CD4-positive, alpha-beta T cell treated with Interleukin-17A for 1 hour (primary cell): ENCODE measurements at regions not wholly inside any gene's neighbourhood (a gene's known extent, or its start where the extent isn't known, plus 50 kb on each side); places are given as distances from the start of the nearest gene placed in this dataset.
A peak's percentile ranks its signal among the peaks of the same experiment; 100 is the strongest.

Experiments used
- DNase-seq: peaks from one replicate; pipeline ENCODE4 v3.0.0-alpha.2; 2020

DNA sequence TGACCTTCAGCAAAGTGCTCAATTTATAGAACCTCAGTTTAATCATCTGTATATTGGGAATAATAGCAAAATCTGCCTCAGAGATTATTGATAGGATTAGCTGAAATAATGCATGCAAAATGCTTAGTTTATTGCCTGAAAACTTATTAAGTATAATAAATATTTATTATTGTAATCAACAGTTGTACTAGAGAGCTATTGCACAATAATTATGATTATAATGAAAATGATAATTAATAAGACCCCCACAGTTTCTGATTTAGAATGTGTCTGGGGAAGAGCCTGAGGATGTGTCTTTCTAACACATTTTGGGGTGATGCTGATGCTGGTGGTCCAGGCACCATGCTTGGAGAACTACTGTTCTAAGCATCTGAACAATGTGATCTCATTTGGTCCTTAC is 419.6 kb downstream of the NPIPA7 start:
- no peak for DNase-seq

DNA sequence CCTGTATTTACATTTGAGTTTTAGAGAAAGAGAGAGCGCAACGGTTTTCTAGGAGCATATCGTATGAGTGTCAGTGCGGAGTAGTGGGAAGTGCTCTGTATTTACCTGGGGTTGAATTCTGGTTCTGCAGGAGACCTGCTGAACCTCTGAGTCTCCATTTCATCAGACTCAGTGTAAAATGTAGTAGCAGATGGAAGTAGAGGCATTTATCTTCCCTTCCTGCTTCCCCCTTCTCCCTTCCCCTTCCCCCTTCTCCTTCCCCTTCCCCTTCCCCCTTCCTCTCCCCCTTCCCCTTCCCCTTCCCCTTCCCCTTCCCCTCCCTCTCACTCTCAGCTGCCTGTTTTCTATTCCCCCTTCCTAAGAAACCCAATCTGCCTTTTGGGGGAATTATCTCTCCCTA is 426.9 kb downstream of the NPIPA7 start:
- no peak for DNase-seq

DNA sequence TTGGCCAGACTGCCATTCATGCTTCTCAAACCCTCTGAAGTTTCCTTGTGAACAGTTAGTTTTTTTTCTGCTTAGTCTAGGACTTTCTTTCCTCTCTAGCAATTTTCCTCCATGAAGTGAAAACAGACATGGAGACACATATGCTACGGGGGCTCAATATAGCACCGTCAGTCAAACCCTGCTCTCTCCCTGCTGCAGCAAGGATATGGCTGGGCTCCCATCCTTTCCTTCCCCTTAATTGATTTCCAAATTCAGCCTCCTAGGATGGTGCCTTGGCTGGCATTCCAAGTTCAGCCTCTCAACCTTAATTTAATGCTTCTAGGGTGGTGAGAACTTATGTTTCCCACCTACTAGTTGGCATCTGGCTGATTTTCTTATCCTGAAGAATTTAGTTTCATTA is 436.7 kb downstream of the NPIPA7 start:
- no peak for DNase-seq

DNA sequence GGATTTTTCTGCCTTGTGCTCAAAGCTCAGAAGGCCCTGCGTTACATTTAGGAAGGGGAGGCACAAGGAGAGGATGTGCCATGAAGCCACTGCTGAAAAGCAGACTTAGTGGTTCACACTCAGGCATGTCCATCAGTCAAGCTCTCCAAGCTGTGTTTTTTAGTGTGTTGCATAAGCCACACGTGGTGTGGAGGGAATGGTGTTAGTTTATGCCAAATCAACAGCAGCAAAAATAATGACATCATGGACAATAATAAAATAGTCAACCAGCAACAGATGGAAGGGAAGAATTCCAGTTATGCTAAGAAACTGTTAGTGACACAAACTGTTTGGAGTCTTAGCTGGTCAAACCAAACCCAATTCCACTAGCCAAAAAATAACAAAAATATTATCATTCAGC is 438.3 kb downstream of the NPIPA7 start:
- DNase-seq = no peak

DNA sequence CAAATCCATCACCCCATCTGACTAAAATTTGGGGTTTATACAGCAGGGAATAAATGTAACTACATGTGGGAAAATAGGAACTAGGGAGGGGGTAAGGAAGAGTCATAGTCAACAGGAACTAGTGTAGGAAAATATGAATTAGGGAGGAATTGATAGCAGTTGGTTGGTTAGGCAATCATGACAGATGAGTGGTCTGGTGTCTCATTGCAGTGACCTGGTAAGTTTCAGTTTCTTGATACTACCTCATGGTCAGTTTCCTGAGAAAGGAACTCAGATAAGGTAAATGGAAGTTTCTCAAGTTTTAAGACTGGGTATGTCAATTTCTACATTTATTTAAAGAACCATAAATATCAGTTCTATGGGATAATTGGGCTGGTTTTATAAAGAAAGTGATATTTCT is 442.3 kb downstream of the NPIPA7 start:
- DNase-seq = no peak

DNA sequence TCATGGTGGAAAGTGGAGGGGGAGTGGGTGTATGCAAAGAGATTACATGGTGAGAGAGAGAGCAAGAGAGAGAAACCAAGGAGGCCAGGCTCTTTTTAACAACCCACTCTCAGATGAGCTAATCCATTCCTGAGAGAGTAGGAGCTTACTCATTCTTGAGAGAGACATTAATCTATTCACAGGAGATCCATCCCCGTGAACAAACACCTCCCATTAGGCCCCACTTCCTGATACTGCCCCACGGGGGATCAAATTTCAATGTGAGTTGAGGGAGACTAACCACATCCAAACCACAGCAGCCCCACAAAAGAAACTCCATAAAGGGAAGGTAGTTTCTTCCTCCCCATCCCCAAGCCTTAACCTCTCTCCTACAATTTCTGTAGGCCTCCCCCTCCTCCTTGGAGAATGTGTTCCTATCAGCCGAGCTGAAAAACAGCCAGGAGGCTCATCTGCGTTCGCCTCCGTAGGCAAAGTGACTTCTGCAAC is 450.0 kb downstream of the NPIPA7 start:
- no peak for DNase-seq

DNA sequence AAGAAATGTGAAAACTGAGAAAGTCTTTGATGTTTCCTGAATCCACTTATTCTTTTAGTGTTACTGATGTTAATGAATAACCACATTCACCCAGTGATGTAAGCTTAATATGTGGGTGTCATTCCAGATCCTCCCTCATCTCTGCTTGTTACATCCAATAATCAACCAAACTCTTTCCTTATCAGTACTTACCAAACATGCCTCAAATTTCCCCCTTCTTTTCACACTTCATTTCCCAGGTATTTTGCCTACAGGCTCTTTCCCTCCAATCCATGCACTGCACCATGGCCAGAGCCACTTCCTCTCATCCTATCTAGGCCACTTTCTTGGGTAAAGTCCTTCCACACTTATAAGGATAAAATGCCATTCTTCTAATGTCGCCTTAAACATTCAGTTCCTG is 451.5 kb downstream of the NPIPA7 start:
- no peak for DNase-seq

DNA sequence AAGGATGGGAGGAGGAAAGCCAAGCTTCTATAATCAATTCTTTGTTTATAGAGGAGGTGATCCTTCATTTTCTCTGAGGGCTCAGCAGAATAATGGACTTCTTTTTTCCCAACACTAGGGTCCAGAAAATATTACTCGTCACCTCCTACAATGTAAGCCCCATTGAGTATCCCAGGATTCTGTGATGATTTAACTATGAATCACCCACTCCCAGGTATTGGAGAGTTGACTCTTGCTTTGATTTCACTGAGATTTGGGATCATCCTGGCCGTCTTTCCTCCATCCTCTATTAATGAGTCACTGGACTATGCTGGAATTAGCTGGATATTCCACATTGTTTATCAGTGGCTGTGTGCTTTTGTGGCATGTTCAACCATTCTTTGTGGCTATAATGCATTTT is 452.0 kb downstream of the NPIPA7 start:
- DNase-seq = no peak

DNA sequence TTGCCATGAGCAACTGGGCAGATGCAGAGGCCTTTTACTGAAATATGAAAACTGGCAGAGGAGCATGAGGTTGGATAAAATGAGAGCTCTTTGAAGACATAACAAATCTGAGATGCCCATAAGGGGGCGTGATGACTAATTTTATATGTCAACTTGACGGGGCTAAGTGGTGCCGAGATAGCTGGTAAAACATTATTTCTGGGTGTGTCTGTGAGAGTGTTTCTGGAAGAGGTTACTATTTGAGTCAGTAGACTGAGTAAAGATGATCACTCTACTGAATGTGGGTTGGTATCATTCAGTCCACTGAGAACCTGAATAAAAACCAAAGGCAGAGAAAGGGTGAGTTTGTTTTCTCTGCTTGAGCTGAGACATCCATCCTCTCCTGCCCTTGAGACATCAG is 454.2 kb downstream of the NPIPA7 start:
- DNase-seq = no peak

DNA sequence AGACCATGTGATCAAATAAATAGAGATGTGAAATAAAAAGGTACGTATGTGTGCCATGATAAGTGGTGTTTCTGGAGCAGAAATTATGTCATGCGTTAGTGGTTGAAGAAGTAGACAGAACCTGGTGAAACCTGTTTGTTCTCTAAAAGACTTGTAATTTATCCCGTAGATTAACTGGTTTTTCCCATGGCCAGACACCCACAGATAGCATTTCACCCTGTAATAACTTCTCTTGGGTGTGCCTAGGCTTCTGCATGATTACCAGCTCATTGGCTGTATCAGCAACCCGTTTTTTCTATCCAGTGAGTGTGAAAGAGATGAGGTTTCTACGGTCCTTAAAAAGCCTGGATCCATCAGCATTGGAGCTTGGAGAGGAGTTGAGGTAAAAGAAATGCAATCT is 471.3 kb downstream of the NPIPA7 start:
- no peak for DNase-seq

DNA sequence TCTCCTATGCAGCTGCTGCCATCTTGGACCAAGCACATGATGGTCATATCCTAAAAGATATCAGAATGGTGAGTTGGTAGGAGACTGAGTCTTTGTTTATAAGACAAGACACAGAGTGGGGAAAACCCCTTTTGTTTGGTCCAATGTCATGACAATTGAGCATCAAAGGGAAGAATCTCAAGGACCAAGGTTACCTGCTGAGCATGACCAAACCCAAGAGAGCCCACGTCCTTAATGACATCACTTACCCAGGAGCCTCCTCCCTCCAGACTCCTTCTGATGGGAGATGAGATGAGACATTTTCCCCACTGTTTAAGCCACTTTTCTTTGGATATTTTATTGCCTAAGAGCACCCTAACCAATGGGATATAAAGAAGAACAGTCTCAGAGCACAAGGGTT is 478.1 kb downstream of the NPIPA7 start:
- no peak for DNase-seq

DNA sequence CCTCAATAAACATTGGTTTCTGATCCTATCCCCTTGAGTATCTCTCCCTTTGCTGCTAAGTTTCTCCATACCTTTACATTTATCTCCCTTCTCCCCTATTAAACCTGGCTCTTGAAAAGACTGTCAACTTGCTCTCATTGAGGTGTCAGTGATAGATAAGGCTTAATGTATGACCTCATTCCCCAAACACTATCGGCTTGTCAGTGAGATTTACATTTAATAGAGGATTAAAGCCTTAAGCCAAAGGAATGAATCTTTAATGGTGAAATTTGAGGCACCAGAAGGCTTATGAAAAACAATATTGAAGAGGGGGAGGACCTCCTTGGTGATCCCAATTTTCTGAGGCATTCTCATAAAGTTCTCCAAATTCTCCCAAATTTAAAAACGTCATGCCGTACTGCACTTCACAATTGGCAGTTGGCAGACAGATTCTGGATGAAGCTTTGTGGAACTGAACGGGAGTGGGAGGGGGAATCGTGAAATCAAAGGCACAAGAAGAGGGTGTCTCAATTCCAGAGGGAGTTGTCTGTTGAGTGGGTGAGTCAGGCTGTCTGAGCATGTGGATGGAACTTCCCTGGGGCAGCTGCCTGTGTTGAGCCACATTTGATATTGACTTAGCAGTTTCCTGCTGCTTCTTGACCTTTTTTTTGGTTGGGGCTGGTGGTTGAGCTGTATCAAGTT is 478.8 kb downstream of the NPIPA7 start:
- DNase-seq = no peak

DNA sequence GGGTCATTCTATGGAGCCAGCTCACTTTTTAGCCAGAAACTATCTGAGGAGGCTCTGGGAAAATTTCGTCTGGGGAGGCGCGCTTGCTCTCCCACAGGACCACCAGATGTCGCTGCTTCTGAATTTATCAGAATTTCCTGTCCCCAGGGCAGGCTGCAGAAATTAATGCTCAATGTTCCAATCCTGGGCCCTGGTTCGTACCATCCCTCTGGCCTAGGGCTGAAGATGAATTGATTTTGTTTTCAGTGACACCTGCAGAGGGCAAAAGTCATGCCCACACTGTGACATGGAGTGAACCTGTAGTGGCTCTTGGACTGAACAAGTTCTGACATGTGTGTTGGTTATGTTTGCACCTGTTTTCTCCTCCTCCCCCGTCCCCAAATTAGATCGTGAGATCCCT is 482.6 kb downstream of the NPIPA7 start:
- peak; percentile 49 for DNase-seq

DNA sequence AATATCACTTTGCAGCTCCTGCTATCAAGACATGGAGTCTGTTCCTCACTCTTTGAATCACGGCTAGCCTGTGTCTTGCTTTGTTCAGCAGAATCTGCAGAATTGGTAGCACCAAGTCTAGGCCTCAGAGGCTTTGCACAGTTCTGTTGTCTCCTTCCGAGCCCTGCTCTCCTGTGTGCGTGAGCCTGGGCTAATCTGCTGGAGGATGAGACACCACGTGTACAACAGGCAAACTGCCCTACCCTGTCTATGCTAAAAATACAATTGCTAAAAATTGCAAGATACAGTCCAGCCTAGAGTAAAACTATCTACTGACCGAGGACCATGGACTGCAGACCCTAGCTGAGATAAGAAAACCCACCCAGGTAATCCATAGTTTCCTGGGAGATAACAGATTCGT is 484.7 kb downstream of the NPIPA7 start:
- DNase-seq = no peak

DNA sequence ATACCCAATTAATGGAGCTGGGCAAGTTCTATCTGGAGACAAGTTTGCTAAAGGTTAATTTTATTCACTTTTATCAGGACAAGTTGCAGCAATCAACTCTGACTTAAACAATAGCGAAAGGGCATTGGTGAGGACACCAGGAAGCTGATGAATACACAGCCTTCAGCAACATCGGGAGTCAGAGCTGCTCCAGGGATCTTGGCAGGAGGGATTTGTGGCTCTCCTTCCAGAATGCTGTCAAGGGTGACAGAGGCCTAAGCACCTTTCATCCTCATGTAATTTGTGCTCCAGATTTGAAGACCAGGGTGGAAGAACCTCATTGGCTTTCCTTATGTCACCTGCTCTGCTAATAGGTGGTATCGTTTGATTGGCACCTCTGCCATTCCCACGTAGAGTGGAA is 485.6 kb downstream of the NPIPA7 start:
- DNase-seq = no peak

DNA sequence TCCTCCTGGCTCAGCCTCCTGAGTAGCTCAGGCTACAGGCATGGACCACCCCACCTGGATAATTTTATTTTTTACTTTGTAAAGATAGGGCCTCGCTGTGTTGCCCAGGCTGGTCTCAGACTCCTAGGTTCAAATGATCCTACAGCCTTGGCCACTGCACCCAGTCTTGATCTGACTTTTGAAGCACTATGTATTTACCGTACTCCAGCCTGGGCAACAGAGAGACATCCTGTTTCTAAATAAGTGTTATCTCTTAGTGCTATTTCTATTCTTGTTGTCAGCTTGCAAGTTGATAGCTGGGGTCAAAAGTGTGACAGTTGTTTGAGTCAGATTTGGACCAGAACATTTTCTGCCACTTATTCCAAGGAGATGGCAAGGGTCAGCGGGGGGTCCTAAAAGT is 486.4 kb downstream of the NPIPA7 start:
- DNase-seq = no peak

DNA sequence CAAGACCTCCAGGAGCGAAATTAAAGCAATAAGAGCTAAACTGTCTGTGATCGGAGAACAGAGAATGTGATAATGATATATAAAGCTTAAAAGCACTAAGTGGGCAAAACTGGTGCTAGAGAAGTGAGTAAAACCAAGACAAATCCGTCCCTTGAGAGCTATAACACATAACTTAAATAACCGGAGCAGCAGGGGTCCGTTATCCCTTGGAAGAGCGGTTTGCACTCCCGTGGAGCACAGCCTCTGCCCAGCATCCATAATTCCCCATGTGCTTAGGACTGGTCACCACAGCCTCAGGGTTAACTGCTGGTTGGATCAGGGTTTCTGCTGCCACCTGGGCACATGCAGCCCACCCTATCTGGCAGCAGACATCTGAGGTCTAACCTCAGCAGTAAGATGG is 489.0 kb downstream of the NPIPA7 start:
- DNase-seq = no peak

DNA sequence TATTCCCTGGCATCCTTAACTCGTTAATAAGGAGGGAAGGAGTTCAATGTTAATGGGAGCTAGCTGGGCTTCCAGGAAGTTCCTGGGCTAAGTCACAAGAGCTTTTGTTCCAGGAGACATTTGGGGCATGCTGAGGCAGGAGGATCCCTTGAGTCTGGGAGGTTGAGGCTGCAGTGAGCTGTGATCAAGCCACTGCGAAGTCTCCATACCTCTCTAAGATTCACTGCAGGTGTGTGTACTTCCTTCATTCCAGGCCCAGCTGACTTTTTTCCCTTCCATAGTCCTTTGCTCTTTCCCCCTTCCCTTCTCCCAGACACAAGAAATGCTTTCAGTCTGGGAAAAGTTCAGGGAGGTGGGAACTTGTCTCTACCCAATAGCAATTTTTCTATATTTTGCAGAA is 489.8 kb downstream of the NPIPA7 start:
- no peak for DNase-seq

DNA sequence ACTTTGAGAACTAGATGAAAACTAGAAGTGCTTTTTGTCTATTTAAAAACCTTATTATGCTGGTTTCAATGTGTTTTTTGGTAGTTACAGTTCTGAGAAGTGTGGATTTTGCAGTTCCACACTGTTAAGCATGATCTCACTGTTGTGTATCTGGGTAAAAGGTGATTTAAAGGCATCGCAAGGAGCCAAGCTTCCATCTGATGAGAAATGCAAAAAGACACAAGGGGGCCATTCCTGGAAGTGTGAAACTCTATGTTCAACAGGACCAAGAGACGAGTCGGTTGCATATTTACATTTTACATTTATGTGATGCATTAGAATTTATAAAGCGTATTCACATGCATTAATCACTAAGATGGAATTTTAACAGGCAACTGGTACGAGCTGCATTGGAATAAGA is 490.8 kb downstream of the NPIPA7 start:
- DNase-seq = no peak

DNA sequence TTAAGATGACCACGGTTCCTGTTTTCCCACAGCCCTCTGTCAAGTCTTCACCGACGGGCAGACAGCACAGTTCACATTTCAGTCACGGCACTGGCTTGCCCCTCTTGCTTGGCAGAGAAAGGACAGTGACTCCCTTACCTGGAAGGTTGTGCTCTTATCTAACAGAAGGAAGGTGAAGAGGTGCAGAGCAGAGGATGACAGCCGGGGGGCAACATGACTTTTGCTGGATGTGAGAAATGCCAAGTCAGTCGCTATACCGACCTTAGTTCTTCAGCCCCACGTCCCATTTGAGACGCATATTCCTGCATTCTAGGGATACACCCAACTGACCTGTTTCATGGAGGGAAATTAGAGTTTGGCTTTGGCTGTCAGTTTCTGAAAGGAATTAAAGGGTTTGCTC is 492.3 kb downstream of the NPIPA7 start:
- no peak for DNase-seq

DNA sequence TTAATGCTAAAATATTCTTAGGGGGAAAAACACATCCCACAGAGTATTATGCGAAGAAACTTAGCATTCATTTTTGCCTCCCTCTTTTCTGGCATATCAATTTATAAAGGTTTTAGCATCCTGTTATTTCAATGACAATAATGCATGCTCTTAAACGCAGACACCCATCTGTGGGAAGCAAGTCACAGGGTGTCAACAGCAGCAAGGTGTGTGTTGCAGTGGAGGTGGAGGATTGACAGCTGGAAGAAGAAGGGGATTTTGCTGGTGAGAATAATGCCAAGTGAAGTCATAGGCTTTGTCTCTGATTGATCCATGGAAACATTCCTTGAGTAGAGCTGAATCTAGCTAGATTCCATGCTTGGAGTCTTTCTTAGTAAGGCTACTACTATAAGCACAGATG is 498.1 kb downstream of the NPIPA7 start:
- no peak for DNase-seq

DNA sequence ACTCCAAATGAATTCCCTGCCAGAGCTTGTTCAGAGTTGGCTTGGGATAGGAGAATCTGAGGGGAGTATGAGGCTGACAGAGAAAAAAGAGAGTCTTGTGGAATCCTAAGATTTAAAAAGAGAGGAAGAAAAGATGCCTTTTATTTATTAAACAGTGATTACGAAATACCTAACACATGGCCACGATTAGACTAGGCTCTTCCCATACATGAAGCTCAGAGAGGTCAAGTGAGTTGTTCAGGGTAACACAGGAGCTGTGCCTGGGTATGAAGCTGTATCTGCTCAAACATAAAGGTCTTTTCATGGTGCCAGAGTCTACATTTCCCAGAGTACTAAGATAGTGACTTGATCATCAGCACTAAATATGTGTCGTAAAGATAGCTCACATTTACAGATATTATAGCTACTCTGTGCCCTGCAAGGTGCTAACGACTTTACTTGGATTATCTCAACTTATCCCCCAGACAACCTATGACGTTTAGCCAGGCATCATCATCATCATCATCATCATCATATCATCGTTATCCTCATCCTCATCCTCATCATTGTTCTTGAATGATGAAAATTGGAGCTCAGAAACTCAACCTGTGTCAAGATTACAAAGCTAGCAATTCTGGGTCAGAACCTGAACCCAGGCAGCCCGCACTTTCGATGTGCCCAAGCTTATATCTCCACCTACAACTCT is 500.8 kb downstream of the NPIPA7 start:
- no peak for DNase-seq

DNA sequence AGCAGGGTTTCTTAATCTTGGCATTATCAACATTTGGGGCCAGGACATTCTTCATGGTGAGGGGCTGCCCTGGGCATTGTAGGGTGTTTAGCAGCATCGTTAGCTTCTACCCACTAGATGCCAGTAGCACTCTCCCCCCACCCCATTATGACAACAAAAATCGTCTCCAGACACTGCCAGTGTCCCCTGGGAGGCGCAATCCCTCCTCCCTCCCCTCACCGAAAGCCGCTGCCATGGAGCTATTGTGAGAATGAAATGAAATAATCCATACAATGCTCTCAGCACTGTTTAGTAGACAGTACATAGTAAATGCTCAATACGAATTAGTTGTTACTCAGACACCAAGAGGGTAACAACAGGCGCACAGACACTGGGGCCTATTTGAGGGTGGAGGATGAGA is 502.9 kb downstream of the NPIPA7 start:
- DNase-seq = no peak

DNA sequence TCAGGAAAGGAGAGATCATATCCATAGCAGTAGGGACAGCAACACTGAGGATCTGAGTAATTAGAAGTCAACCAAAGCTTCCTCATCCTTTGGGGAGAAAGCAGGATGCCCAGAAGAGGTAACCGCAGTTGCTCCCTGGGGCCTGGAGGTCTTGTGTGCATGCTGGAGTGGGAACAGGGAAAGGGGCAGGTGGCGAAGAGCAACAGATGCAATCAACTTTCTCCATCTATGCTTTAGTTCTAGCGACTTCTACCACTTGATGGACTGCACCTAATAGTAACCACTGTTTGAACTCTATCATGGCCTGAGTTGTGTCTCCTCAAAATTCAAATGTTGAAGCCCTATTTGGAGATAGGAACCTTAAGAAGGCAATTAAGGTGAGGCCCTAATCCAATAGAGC is 503.8 kb downstream of the NPIPA7 start:
- no peak for DNase-seq

DNA sequence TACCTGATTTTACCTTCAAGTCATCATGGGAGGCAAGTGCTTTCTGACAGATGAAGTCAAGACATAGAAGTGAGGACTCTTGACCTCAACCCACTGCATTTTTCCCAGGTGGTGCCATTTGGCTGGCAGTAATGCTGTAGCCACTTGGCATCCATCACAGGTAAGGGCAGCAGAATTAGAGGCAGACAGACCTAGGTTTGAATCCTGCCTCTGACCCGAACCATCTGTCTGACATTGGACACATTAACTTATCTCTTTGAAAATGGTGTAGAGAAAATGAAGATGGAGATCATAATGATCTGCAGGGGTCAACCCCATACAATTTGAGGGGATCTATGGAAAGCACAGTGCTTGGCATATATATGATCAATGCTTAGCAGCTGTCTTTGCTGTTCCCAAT is 505.5 kb downstream of the NPIPA7 start:
- no peak for DNase-seq
